NCI-H1417 treated with DMSO at 0.1 percent for 48 hours (cell line): ENCODE measurements at regions not wholly inside any gene's neighbourhood (a gene's known extent, or its start where the extent isn't known, plus 50 kb on each side); places are given as distances from the start of the nearest gene placed in this dataset.

ENCODE experiments used
- DNase-seq: peaks from one replicate; lab custom pipeline; 2025; lab: John Stamatoyannopoulos, UW

GRCh38 chr9:28190981-28191380 is 617.7 kb upstream of the C9orf72 start:
- no peak for DNase-seq

GRCh38 chr9:28197653-28198052 is 624.4 kb upstream of the C9orf72 start:
- DNase-seq = no peak

DNA sequence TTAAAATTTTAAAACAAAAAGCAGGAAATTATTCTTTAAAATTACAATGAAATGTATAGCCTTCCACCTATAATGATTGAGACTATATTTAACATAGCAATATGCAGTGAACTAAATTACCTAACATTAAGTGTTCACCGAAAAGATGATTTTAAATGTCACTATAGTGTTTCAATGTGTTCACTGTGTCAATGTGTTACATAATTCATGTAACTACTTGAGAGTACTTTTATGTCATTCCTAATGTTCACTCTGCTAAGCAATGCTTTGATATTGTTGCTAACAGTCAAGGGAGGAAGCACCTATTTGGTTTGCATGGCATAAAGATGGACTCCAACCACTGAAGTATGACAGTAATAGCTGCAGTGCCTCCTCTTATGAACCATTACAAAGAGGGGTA is 629.8 kb upstream of the C9orf72 start:
- no peak for DNase-seq

GRCh38 chr9:28206280-28206679 is 633.0 kb upstream of the C9orf72 start:
- no peak for DNase-seq

DNA sequence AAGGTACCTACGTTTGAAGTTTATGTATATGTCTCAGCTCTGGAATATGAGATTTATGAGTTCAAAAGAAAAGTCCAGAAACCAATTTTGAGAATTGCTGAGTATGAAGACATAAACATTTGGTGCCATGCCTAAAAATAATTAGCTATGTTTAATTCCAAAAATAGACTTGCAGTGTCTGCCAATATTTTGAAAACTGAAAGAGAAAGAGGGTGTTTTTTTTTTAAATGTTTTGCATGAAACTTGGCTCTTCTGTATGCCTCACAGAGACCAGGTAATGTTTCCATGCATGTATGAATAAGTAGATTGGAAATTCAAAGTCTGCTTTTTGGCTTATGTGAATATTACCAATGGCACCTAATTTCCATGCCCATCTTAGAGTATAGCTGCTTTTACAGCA is 634.4 kb upstream of the C9orf72 start:
- no peak for DNase-seq

DNA sequence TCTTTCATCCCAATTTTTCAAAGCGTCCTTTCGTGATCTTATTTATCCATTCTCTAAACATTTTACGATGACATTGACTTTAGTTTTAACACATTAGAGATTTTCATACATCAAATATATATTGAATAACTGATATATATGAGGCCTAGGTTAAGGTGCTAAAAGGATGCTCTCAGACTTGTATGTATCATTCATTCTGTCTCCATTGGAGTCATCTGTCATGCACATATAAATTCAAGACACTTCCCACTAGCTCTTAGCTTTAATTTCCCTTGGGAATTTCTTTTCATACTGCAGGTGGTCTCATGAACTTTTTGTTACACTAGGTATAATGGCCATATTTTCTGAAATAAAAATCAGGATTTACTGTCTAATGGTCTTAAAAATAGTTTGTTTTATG is 635.8 kb upstream of the C9orf72 start:
- DNase-seq = no peak

DNA sequence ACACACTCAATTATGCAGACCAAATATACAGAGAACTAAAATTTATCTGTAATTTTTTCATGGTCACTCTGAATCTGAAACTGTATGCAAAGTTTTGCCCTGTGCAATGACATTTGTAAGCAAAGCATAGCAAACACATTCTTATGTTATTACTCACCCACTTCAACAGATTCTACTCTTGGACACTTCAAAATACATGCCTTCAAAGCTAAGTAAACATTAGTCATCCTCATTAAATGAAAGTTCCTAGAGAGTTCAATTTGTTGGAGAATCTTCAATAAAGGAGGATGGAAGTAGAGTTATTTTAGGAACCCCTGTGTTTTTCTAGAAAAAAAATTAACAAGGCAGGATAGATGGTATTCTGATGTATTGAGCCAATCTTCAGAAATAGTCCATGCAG is 639.7 kb upstream of the C9orf72 start:
- no peak for DNase-seq

DNA sequence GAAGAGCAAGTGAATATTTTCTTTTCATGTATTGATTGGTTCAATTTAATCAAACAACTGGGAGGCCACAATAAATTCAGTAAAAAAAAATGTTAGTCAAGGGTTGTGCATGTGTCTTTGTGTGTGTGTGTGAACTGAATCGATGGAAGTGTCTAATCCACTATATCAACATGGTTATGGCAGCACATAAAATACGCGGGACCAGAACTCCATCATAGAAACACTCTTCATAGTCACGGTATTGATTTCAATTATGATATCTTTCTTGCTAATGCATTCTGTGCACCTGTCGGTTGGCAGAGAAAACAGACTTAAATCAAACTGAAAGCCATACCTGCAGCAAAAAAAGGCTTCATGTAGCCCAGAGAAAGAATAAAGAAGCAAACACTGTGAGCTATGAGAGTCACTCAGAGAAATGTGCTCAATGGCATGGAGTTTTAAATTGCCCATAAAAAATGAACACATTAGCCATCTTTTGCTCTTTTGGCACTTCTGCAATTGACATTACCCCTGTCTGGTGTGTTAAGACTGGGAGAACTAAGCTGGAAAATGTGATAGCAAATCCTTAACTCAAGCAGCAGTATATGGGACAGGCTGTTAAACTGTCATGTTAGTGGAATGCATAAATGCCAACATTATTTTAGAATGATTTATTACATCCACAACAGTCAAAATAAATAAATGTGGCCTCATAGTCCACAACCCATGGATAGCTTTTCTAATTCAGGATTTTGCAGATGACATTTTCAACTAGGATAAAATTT is 642.4 kb upstream of the C9orf72 start:
- DNase-seq = no peak

GRCh38 chr9:28232686-28233085 is 659.4 kb upstream of the C9orf72 start:
- no peak for DNase-seq

- DNase-seq = no peak
Observed at GRCh38 chr9:28234133-28234893, 661.0 kb upstream of the C9orf72 start.

DNA sequence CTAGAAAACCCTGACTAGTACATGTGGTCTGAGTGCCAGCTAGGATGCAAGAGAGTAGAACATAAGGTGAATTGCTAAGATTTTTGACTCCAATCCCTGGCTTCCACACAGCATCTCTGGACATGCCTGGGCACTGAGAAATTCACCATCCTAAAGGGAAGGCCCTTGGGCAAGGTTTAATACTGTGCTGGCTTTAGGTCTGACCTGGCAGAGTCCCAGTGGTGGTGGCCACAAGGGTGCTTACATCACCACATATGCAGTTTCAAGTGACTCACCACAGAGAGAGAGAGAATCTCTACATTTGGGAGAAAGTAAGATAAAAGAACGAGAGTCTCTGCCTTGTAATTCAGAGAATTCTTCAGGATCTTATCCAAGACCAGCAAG is 661.6 kb upstream of the C9orf72 start:
- no peak for DNase-seq

- DNase-seq = no peak
Observed at GRCh38 chr9:28249424-28249823, 676.1 kb upstream of the C9orf72 start.

- no peak for DNase-seq
Observed at GRCh38 chr9:28255174-28255573, 681.9 kb upstream of the C9orf72 start.

DNA sequence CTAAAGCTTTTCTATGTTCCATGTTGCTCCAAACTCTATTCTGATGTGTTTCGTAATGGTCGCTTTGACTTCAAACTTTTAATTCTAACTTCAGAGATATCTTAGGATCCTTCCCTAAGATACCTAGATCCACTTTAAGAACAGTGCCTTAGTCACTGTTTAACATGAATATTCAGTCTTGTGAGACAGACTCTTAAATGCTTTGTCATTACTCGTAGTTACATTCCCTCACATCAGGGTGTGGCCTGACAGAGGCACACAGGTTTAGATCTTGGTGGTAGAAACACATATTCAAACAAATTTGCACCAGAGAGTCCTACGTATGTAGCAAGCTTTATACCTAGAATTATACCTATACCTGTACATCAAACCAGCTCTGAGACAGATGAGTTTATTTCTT is 687.0 kb upstream of the C9orf72 start:
- DNase-seq = no peak

- no peak for DNase-seq
Observed at GRCh38 chr9:28264368-28264767, 691.1 kb upstream of the C9orf72 start.

GRCh38 chr9:28267351-28267750 is 694.1 kb upstream of the C9orf72 start:
- DNase-seq = no peak

- no peak for DNase-seq
Observed at GRCh38 chr9:28270156-28270555, 696.9 kb upstream of the C9orf72 start.

- no peak for DNase-seq
Observed at GRCh38 chr9:28272127-28272526, 698.8 kb upstream of the C9orf72 start.

- DNase-seq = no peak
Observed at GRCh38 chr9:28287455-28287854, 714.2 kb upstream of the C9orf72 start.

DNA sequence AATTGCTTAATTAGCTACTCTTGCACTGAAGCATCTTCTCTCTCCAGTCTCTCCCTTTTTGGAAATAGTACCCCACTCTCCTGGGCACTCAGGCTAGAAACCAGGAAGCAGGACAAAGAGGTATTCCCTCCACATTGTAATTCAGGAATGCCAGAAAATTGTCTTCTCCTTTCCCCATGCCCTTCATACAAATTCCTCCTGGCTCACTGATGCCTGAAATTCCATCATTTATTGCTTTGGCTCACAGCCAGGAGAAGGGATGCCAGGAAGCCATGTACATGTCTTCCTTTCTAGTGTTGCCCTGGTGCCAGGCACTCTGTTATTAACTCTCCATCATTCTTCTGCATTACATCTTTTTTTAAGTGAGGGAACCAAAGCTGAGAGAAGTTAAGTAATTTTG is 716.5 kb upstream of the C9orf72 start:
- no peak for DNase-seq

DNA sequence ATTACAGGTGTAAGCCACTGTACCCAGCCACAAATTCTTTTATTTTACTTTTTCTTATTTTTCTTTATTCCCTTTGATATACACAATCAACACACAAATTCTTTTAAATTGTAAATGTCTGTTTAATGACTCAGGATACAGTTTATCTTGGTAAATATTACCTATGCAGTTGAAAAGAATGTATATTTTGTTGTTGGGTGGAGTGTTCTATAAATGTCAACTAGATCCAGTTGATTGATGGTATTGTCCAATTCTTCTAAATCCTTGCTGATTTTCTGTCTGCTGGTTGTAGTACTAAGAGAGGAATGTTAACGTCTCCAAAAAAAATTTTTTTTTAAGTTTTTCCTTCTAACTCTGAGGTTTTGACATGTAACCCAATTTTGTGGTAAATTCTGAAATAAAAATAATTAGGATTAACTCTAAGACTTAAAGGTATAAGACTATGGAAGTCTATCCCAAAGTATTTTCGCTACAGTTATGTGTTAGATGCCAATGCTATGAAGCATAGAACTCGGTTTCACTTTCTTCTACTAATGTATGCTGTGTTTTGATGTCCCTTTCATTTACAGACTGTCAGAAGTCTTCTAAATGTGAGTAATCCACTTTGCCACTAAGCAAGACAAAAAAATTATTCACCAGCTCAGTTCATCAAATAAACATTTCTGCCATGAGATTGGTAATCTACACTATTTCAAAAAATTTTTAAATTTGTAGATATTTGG is 720.2 kb upstream of the C9orf72 start:
- DNase-seq = no peak

- DNase-seq = no peak
Observed at GRCh38 chr9:28301281-28301680, 728.0 kb upstream of the C9orf72 start.

DNA sequence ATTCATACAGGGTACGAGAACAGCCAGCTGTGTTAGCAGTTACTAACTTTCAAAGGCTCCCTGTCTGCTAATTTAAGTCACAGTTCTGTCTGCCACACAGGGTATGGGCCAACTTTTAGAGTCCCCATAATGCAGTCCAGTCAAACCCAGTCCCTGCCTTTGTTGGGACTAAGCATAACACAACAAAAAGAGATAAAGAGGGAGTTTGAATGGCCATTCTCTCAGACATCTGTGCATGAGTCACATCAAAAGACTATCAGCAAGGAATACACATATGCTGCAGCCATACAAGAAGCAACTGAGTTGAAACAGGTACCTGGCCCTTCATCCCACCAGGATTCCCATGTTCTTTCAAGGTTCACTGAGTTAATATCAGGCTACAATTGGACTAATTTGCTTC is 744.5 kb upstream of the C9orf72 start:
- no peak for DNase-seq
